H4 (cell line): ENCODE measurements at regions not wholly inside any gene's neighbourhood (a gene's known extent, or its start where the extent isn't known, plus 50 kb on each side); places are given as distances from the start of the nearest gene placed in this dataset.

ENCODE experiments used
- DNase-seq: peaks from one replicate; pipeline ENCODE4 v3.0.0-alpha.2; 2015; ENCODE audit warnings: low spot score

- no peak for DNase-seq
These were observed 512.2 kb upstream of the MARCKS start for GRCh38 chr6:113344969-113345368.

DNA sequence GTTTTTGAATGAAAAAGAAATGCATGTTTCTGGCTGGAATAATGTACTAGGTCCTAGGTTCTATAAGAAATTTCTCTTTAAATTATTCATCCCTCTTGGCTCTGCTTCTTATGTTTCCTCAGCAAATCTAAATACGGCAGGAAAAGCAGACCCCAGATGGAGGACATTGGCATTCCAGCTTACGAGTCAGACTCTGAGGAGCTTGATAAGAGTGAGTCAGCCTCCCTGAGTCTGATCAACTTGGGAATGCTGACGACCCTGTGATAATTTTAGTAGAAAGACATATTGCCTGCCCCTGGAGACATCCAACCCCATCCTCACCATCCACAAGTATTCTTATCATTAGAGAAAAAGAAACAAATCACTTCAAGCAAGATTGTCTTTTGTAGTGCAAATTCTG lies 509.7 kb upstream of the MARCKS start:
- DNase-seq: no peak

DNA sequence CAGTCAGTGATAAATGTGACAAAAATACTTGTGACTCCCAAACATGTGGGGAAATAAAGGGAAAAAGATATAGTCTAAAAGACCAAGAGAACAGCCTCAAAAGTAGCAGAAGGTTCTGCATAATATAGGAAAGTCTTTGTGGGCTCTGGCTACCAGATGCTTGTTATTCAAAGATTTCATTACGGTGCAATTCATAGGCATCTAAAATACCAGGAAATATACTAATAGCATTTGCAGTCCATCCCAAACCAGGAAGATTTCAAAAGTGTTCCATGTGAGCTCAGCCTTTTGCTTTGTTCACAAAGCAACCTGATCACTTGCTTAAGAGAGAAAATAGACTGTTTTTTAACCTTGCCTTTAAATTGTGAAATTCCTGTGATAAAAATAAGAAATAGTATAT lies 506.7 kb upstream of the MARCKS start:
- DNase-seq: no peak

DNA sequence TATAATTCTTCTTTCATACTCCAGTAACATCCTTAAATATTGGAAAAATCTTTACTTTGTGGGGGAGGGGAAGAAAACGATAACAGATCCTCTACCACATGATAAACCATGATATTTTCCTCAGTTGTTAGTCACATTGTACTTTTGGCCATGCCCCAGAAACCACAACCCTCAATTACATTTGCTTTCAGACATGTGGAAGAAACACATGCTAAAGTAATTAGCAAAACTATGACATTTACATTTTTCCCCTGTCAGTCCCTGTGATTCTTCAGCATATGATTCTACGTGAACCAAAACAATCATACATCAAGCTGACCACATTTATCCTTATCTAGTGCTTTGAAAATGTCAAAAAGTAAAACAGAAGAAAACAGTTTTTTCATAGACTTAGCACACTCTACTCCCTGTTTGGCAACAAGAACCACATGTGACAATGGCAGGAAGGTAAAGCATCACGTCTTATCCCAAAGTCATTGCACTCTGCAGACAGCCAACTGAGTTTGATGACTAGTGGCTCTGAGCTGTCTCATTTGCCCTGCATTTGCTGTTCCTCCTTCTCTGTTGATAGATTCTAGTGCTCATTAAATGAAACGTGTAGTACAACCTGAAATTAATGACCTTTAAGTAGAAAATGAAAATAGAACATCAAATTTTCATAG lies 505.8 kb upstream of the MARCKS start:
- DNase-seq: no peak

- DNase-seq: peak; percentile 16
These were observed 504.9 kb upstream of the MARCKS start for GRCh38 chr6:113352029-113352801.

DNA sequence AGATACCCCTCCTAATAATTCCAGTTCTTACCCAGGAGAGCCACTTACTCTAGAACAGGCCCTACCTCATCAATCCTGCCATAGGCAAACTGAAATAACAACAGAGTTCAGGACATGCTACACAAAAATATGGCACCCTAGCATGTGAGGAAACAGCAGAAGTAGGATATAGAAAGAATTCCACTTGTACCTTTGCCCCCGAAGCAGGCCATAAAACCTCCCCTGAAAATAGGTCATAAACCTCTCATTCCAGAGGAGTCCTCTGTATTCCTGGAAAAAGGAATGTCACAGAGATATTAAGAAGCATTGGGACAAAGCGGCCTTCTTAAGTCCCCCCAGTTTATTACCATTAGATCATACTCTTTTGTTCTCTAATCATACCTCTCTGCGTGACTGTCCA lies 504.3 kb upstream of the MARCKS start:
- DNase-seq: no peak

GRCh38 chr6:113353392-113353791 lies 503.8 kb upstream of the MARCKS start:
- no peak for DNase-seq

DNA sequence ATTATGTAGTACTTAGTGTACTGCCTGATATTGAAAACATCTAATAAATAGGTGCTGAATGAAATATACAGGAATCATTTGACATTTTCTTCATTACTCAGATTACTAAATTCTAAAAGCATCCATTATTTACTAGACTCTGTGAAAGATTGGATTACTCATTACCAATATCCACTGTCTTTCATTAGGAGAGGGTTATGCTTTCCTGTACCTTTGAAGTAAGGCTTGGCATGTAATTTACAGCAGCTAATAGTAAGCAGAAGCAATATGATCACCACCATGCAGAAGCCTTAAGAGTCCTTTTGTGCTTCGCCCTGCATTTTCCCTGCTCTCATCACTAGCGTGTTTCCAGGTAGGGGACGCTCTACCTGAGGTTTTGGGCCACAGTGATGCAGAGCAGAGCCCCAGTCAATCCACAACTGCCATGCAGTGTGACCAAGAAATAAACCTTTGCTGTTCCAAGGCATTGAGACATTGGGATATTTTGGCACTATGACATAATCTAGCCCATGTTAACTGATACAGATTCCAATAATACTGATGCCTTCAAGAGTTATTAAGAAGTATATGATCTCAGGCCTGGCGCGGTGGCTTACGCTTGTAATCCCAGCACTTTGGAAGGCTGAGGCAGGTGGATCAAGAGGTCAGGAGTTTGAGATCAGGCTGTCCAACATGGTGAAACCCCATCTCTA lies 502.8 kb upstream of the MARCKS start:
- DNase-seq: no peak

DNA sequence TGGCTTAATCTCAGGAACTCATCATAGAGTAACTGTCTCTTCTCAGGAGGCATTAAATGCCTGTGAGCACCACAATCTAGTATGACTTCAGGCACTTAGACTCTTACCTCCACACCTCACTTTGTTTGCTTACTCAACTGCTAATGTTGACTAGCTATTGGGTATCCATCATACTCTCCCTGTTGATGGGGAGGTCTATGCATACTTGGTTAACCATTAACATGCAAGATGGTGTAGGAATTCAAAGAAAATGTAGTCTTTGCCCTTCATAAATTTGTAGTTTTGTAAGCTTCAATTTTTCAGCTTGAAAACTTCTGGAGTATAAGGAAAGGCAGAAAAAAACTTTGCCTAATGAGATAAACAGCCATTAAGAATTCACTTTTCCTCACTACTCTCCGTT lies 501.0 kb upstream of the MARCKS start:
- no peak for DNase-seq

- DNase-seq: no peak
These were observed 500.1 kb upstream of the MARCKS start for GRCh38 chr6:113357041-113357440.

DNA sequence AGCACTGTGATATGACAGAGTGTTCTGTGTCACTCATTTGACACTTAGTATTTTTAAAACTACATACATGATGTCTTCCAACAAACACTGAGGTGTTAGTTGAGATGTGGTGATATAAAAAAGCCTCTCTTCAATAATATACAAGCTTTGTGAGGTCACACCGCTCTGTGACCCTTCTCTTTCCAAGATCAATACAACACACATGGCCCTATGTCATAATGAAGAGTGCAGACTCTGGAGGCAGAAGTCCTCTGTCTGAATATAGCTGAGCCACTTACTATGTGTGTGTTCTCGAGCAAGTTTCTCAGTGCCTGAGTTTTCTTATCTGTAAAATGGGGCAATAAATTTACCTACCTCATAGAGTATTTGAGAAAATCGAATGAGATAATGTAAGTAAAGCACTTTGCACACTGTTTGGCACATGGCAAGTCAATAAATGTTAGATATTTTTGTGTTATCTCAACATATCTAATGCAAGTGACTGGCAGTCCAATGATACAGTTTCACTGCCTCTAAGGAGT lies 499.0 kb upstream of the MARCKS start:
- no peak for DNase-seq

- DNase-seq: peak; percentile 27
These were observed 497.7 kb upstream of the MARCKS start for GRCh38 chr6:113359155-113360140.

DNA sequence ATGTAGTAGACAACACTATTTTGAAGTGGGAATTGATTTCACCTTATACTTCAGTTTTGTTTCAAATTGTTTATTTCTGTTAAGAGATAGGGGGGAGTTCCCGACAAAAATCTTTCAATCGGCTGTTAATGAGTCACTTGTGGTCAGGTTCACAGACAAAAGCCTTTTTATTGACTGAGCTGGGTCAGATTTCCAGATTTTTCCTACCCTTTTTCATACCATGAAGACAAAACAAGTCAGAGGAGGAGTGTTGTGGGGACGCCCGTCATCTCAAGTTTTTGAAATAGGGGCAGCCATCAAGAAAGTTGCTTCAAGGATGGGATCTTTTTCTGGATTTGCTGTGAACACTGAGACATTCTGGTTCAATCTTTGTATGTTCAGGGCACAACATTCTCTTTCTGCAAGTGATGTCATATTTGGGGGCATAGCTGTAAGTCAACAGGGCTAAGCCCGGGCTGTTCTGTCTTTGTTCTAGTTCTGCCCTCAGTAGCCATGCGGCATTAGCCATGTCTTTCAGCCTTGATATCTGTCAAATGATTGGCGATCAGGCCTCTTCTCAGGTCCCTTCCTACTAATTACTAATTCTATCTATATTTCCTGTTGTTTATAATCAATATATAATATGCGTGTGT lies 496.0 kb upstream of the MARCKS start:
- DNase-seq: peak; percentile 79

DNA sequence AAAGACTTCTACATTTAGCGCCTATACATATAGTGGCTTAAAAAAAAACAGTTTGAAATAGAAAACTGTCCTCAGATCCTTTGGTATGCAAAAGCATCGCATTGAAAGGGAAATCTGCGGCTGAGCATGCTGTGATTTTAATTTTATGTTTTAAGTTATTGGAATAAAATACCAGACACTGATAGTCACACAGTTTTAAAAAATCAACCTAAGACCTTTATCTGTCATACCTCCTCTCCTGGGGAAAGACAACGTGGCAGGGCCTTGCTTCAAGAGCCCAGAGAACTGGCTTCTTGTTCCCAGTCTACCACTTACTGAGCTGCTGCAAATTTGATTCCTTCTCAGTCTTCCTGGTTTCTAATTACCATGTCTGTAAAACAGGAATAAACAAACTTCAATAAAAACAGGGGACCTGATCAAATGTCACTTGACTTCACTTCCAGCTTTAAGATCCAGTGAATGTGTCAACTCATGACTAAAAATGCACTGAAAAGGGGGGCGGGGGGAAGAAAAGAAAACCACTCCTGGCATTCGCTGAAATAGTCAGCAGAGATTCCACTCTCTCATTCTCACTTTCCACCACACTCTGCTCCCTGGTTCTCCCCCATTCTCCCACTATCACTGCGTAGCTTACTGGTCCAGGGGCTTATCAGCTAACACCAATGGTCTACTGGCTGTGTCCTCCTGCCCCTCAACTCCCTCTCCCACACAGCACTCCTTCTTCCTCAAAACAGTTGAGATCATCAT lies 494.7 kb upstream of the MARCKS start:
- peak; percentile 72 for DNase-seq

DNA sequence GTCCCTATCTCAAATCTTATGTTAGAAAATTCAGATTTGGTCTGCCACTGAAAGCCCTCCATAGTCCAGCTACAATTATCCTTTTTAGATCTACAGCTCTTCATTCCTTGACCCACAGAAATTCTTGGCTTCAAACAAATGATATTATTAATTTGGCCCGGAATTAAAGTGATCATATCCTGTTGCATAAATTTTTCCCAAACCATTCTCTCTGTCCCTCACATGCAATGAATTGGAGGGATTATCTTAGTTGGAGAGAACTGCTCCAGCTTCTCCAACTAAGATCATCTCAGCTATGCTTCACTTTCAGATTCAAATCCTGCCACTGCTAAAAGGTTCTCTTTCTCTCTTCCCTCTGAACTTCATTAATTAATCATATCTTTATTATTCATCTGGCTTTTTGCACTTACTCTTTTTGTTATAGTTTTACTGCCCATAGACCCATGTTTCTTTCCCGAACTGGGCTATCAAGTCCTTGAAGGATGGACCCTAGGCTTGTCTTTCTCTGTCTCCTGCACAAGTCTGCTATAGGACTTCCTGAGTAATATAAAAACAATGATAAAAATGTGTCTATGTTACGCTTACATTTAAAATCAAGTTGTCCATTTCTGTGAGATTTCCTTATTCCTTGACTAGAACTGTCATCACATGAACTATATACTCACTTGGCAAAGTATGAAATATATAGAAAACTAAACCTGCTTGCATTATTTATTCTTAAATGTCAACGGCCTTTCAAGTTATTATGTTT lies 493.9 kb upstream of the MARCKS start:
- DNase-seq: no peak

GRCh38 chr6:113363866-113364265 lies 493.3 kb upstream of the MARCKS start:
- no peak for DNase-seq

- DNase-seq: no peak
These were observed 492.4 kb upstream of the MARCKS start for GRCh38 chr6:113364766-113365165.

- peak; percentile 26 for DNase-seq
These were observed 492.0 kb upstream of the MARCKS start for GRCh38 chr6:113365191-113365590.

DNA sequence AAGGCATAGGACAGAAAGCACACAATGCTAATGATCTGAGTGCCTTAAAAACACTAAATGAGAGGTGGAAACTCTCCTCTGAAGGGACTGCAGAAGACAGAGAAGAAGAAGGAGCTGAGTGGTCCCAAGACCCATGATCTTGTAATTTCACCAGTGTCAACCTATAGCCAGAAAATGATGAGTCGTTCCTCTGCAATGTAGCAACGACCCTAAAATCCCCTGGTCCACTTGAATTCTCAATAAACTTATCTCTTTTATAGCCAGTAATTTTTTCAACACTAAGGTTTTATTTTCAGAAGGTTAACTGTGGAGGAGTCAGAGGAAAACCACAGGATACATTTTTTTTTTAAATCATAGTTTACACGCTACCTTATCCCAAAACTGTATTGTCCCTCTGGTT lies 490.6 kb upstream of the MARCKS start:
- no peak for DNase-seq
